Erythroblast (primary cell): ENCODE measurements at regions not wholly inside any gene's neighbourhood (a gene's known extent, or its start where the extent isn't known, plus 50 kb on each side); places are given as distances from the start of the nearest gene placed in this dataset.

Experiments
- GATA1 ChIP-seq: IDR thresholded peaks from 2 replicates; pipeline ENCODE4 v1.6.1; 2011; ENCODE audit warnings: low read depth, mild to moderate bottlenecking, control low read depth, low read length, moderate library complexity
- POLR2A ChIP-seq: IDR thresholded peaks from 2 replicates; pipeline ENCODE4 v1.6.1; 2011; ENCODE audit warnings: mild to moderate bottlenecking, low read length

- no peak for TF ChIP-seq POLR2A
- no peak for TF ChIP-seq GATA1
Measured at GRCh38 chr12:67752226-67752732, 103.7 kb downstream of the DYRK2 start.
